Loucy (cell line): ENCODE measurements at regions not wholly inside any gene's neighbourhood (a gene's known extent, or its start where the extent isn't known, plus 50 kb on each side); places are given as distances from the start of the nearest gene placed in this dataset.

Experiments
- H2AFZ ChIP-seq: fragments of 200-600 bp; sonication (generic); 2 replicates; pipeline ENCODE4 v1.6.0; 2016; ENCODE audit warnings: antibody characterized with exemption, mild to moderate bottlenecking, low read length, moderate library complexity
- H3F3A ChIP-seq: fragments of 200-600 bp; 2 replicates; pipeline ENCODE4 v1.6.0; 2016; ENCODE audit warnings: antibody characterized with exemption, low read depth, mild to moderate bottlenecking
- H3K27me3 ChIP-seq: fragments of 200-600 bp; sonication (generic); 2 replicates; pipeline ENCODE4 v1.6.1; 2014; ENCODE audit warnings: low read length, mild to moderate bottlenecking; ENCODE audit not compliant: insufficient read depth, poor library complexity, severe bottlenecking
- H3K36me3 ChIP-seq: fragments of 200-600 bp; sonication (generic); 2 replicates; pipeline ENCODE4 v1.6.1; 2016; ENCODE audit warnings: low read length; ENCODE audit not compliant: insufficient read depth
- H3K4me1 ChIP-seq: fragments of 200-600 bp; sonication (generic); 2 replicates; pipeline ENCODE4 v1.5.1; 2014; ENCODE audit warnings: low read length, mild to moderate bottlenecking; ENCODE audit not compliant: insufficient read depth, poor library complexity, severe bottlenecking
- H3K4me2 ChIP-seq: fragments of 200-600 bp; sonication (generic); 2 replicates; pipeline ENCODE4 v1.6.0; 2014; ENCODE audit warnings: antibody characterized with exemption, low read length, low read depth, mild to moderate bottlenecking; ENCODE audit not compliant: poor library complexity, severe bottlenecking
- H3K4me3 ChIP-seq: fragments of 200-600 bp; sonication (generic); 2 replicates; pipeline ENCODE4 v1.5.1; 2014; ENCODE audit warnings: low read length, mild to moderate bottlenecking, mixed read lengths; ENCODE audit not compliant: poor library complexity, severe bottlenecking
- H3K79me2 ChIP-seq: fragments of 200-600 bp; sonication (generic); 2 replicates; pipeline ENCODE4 v1.6.1; 2014; ENCODE audit warnings: low read length; ENCODE audit not compliant: insufficient read depth
- H3K9ac ChIP-seq: fragments of 200-600 bp; sonication (generic); 2 replicates; pipeline ENCODE4 v1.6.0; 2014; ENCODE audit warnings: mild to moderate bottlenecking, low read depth, low read length, moderate library complexity; ENCODE audit not compliant: poor library complexity, severe bottlenecking
- H3K9me2 ChIP-seq: fragments of 200-600 bp; sonication (generic); replicated peaks from 2 replicates; pipeline ENCODE4 v1.6.1; 2016; ENCODE audit warnings: low read depth, low read length, mixed read lengths
- H3K9me3 ChIP-seq: fragments of 200-600 bp; sonication (generic); 2 replicates; pipeline ENCODE4 v1.6.1; 2014; ENCODE audit warnings: mild to moderate bottlenecking, antibody characterized with exemption, low read length, low read depth; ENCODE audit not compliant: insufficient read depth
- H4K20me1 ChIP-seq: fragments of 200-600 bp; sonication (generic); 2 replicates; pipeline ENCODE4 v1.6.0; 2014; ENCODE audit warnings: antibody characterized with exemption, low read length, mild to moderate bottlenecking; ENCODE audit not compliant: insufficient read depth, poor library complexity, severe bottlenecking
- CTCF ChIP-seq: fragments of 200-600 bp; sonication (generic); conservative IDR thresholded peaks from 2 replicates; pipeline ENCODE4 v1.5.1; 2014; ENCODE audit warnings: mild to moderate bottlenecking, antibody characterized with exemption, low read length
- EZH2phosphoT487 ChIP-seq: fragments of 200-600 bp; IDR thresholded peaks from 2 replicates; pipeline ENCODE4 v1.6.1; 2018; ENCODE audit warnings: antibody characterized with exemption, mild to moderate bottlenecking, moderate library complexity, borderline replicate concordance

GRCh38 chr18:56003720-56004088 lies 415.7 kb upstream of the TCF4 start:
- Histone ChIP-seq H2AFZ (no peak overlapping the region), H3K4me3 (no peak overlapping the region), H3F3A (no peaks in the 10 kb centered on the region), H3K9me2 (no peaks in the 10 kb centered on the region), H4K20me1 (no peaks in the 10 kb centered on the region), H3K9ac (no peak overlapping the region), H3K27me3 (no peaks in the 10 kb centered on the region), H3K4me1 (no peaks in the 10 kb centered on the region), H3K9me3 (no peaks in the 10 kb centered on the region), H3K36me3 (no peaks in the 10 kb centered on the region), H3K79me2 (no peaks in the 10 kb centered on the region), H3K4me2 (no peak overlapping the region)
- TF ChIP-seq CTCF (no peak), EZH2phosphoT487 (no peak)

- no peaks in the 10 kb centered on the region for H3K36me3 ChIP-seq
- H3F3A ChIP-seq = no peaks in the 10 kb centered on the region
- H4K20me1 ChIP-seq = no peaks in the 10 kb centered on the region
- no peaks in the 10 kb centered on the region for H3K27me3 ChIP-seq
- no peaks in the 10 kb centered on the region for H3K79me2 ChIP-seq
- H3K9ac ChIP-seq = no peak overlapping the region
- TF ChIP-seq CTCF = no peak
- TF ChIP-seq EZH2phosphoT487 = no peak
- H3K9me2 ChIP-seq = no peaks in the 10 kb centered on the region
- no peak overlapping the region for H3K4me2 ChIP-seq
- no peaks in the 10 kb centered on the region for H3K9me3 ChIP-seq
- no peak overlapping the region; the same call in 1 of the 2 replicates for H2AFZ ChIP-seq
- H3K4me1 ChIP-seq = no peaks in the 10 kb centered on the region
- no peak overlapping the region for H3K4me3 ChIP-seq
Measured at GRCh38 chr18:56003009-56003719, 415.2 kb upstream of the TCF4 start.

- no peak overlapping the region for H3K4me3 ChIP-seq
- H4K20me1 ChIP-seq = no peaks in the 10 kb centered on the region
- H3K79me2 ChIP-seq = no peaks in the 10 kb centered on the region
Measured at GRCh38 chr18:56001576-56001975, 413.6 kb upstream of the TCF4 start.

More at GRCh38 chr18:56001576-56001975, 413.6 kb upstream of the TCF4 start:
- Histone ChIP-seq H3F3A (no peaks in the 10 kb centered on the region), H3K9ac (no peak overlapping the region), H3K9me2 (no peaks in the 10 kb centered on the region), H3K4me2 (no peak overlapping the region), H3K36me3 (no peaks in the 10 kb centered on the region), H2AFZ (no peak overlapping the region), H3K27me3 (no peaks in the 10 kb centered on the region), H3K4me1 (no peaks in the 10 kb centered on the region), H3K9me3 (no peaks in the 10 kb centered on the region)
- no peak for TF ChIP-seq CTCF
- no peak for TF ChIP-seq EZH2phosphoT487
